PFSK-1 (cell line): ENCODE measurements at regions not wholly inside any gene's neighbourhood (a gene's known extent, or its start where the extent isn't known, plus 50 kb on each side); places are given as distances from the start of the nearest gene placed in this dataset.

Experiments
- FOXP2 ChIP-seq: optimal IDR thresholded peaks from 2 replicates; pipeline ENCODE3; 2011; ENCODE audit warnings: borderline replicate concordance, control low read depth, inconsistent platforms; ENCODE audit not compliant: insufficient read depth; ENCODE audit errors: extremely low read length, extremely low read depth
- POLR2AphosphoS5 ChIP-seq: IDR thresholded peaks from 2 replicates; pipeline ENCODE4 v1.6.1; 2012; ENCODE audit warnings: low read depth, mild to moderate bottlenecking, control low read depth, low read length, moderate library complexity
- SIN3A ChIP-seq: IDR thresholded peaks from 2 replicates; pipeline ENCODE4 v1.6.1; 2012; ENCODE audit warnings: mild to moderate bottlenecking, low read length, moderate library complexity, borderline replicate concordance; ENCODE audit not compliant: insufficient read depth
- TAF1 ChIP-seq: IDR thresholded peaks from 2 replicates; pipeline ENCODE4 v1.6.1; 2012; ENCODE audit warnings: low read length, control low read depth, borderline replicate concordance; ENCODE audit not compliant: insufficient read depth
- TF ChIP-seq, protein P1 (sequence below), 2 experiments: IDR thresholded peaks; 2 replicates each; pipeline versions ENCODE4 v1.6.1 to v1.8.0; 2011 to 2012; ENCODE audit warnings: low read depth in 2 of 2, low read length in 2 of 2, control low read depth in 1 of 2, inconsistent platforms in 1 of 2, mild to moderate bottlenecking in 1 of 2, moderate library complexity in 1 of 2; ENCODE audit not compliant: insufficient read depth in 1 of 2

- TF ChIP-seq SIN3A (no peak), TAF1 (no peak), FOXP2 (no peak), POLR2AphosphoS5 (no peak)
- TF ChIP-seq, protein P1, sequence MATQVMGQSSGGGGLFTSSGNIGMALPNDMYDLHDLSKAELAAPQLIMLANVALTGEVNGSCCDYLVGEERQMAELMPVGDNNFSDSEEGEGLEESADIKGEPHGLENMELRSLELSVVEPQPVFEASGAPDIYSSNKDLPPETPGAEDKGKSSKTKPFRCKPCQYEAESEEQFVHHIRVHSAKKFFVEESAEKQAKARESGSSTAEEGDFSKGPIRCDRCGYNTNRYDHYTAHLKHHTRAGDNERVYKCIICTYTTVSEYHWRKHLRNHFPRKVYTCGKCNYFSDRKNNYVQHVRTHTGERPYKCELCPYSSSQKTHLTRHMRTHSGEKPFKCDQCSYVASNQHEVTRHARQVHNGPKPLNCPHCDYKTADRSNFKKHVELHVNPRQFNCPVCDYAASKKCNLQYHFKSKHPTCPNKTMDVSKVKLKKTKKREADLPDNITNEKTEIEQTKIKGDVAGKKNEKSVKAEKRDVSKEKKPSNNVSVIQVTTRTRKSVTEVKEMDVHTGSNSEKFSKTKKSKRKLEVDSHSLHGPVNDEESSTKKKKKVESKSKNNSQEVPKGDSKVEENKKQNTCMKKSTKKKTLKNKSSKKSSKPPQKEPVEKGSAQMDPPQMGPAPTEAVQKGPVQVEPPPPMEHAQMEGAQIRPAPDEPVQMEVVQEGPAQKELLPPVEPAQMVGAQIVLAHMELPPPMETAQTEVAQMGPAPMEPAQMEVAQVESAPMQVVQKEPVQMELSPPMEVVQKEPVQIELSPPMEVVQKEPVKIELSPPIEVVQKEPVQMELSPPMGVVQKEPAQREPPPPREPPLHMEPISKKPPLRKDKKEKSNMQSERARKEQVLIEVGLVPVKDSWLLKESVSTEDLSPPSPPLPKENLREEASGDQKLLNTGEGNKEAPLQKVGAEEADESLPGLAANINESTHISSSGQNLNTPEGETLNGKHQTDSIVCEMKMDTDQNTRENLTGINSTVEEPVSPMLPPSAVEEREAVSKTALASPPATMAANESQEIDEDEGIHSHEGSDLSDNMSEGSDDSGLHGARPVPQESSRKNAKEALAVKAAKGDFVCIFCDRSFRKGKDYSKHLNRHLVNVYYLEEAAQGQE (IDR thresholded peaks at IDR 0.05; ENCODE audit: insufficient read depth in 1 of 2, low read depth in 2 of 2, low read length in 2 of 2) = no peak
Observed at GRCh38 chr20:34175079-34175478, 63.0 kb upstream of the EIF2S2 start.

GRCh38 chr20:34175879-34176278, 63.8 kb upstream of the EIF2S2 start:
- TF ChIP-seq FOXP2 (no peak), POLR2AphosphoS5 (no peak), TAF1 (no peak), SIN3A (no peak)
- TF ChIP-seq, protein P1 (IDR thresholded peaks at IDR 0.05; ENCODE audit: insufficient read depth in 1 of 2, low read depth in 2 of 2, low read length in 2 of 2) = no peak

GRCh38 chr20:34177052-34177451, 64.2 kb upstream of the ASIP start:
- TF ChIP-seq, protein P1 (IDR thresholded peaks at IDR 0.05; ENCODE audit: insufficient read depth in 1 of 2, low read depth in 2 of 2, low read length in 2 of 2) = no peak
- no peak for TF ChIP-seq POLR2AphosphoS5
- no peak for TF ChIP-seq FOXP2
- no peak for TF ChIP-seq SIN3A
- no peak for TF ChIP-seq TAF1

GRCh38 chr20:34179637-34180360, 61.4 kb upstream of the ASIP start:
- no peak for TF ChIP-seq FOXP2
- TF ChIP-seq SIN3A = no peak
- TF ChIP-seq, protein P1 (IDR thresholded peaks at IDR 0.05; ENCODE audit: insufficient read depth in 1 of 2, low read depth in 2 of 2, low read length in 2 of 2) = no peak

GRCh38 chr20:34180460-34181120, 60.6 kb upstream of the ASIP start:
- TF ChIP-seq POLR2AphosphoS5 (no peak), FOXP2 (no peak), TAF1 (no peak), SIN3A (no peak)
- TF ChIP-seq, protein P1 (IDR thresholded peaks at IDR 0.05; ENCODE audit: insufficient read depth in 1 of 2, low read depth in 2 of 2, low read length in 2 of 2) = no peak
